H9 (cell line): ENCODE measurements at regions not wholly inside any gene's neighbourhood (a gene's known extent, or its start where the extent isn't known, plus 50 kb on each side); places are given as distances from the start of the nearest gene placed in this dataset.

Experiments
- DNase-seq: peaks from one replicate; pipeline ENCODE4 v3.0.0-alpha.2; 2017
- H2AFZ ChIP-seq: one replicate; pipeline ENCODE4 v1.6.1; 2013; ENCODE audit warnings: mild to moderate bottlenecking, low read length, control low read depth, moderate library complexity
- H2AK5ac ChIP-seq: 2 replicates; pipeline ENCODE4 v1.6.1; 2013; ENCODE audit warnings: low read length, control low read depth, mixed read lengths; ENCODE audit not compliant: insufficient read length
- H2BK120ac ChIP-seq: one replicate; pipeline ENCODE4 v1.6.1; 2013; ENCODE audit warnings: low read depth, mild to moderate bottlenecking, low read length, control low read depth, inconsistent platforms; ENCODE audit not compliant: poor library complexity, severe bottlenecking
- H2BK12ac ChIP-seq: 2 replicates; pipeline ENCODE4 v1.6.1; 2013; ENCODE audit warnings: low read length, control low read depth, mixed read lengths, low read depth; ENCODE audit not compliant: insufficient read length
- H2BK15ac ChIP-seq: 2 replicates; pipeline ENCODE4 v1.6.1; 2013; ENCODE audit warnings: low read depth, low read length, control low read depth
- H2BK20ac ChIP-seq: one replicate; pipeline ENCODE4 v1.6.1; 2013; ENCODE audit warnings: low read depth, mild to moderate bottlenecking, low read length, control low read depth, inconsistent platforms; ENCODE audit not compliant: poor library complexity, severe bottlenecking
- H2BK5ac ChIP-seq: 2 replicates; pipeline ENCODE4 v1.6.1; 2013; ENCODE audit warnings: low read length, control low read depth, mixed read lengths; ENCODE audit not compliant: insufficient read length
- H3K14ac ChIP-seq: 2 replicates; pipeline ENCODE4 v1.6.1; 2013; ENCODE audit warnings: low read length, control low read depth; ENCODE audit not compliant: insufficient read depth
- H3K18ac ChIP-seq: 2 replicates; pipeline ENCODE4 v1.6.1; 2013; ENCODE audit warnings: low read depth, mild to moderate bottlenecking, mixed read lengths, low read length, control low read depth; ENCODE audit not compliant: insufficient read length
- H3K23ac ChIP-seq: 2 replicates; pipeline ENCODE4 v1.6.1; 2013; ENCODE audit warnings: low read length, control low read depth, mixed read lengths, low read depth; ENCODE audit not compliant: insufficient read length
- H3K23me2 ChIP-seq: 2 replicates; pipeline ENCODE4 v1.6.1; 2013; ENCODE audit warnings: low read depth, mild to moderate bottlenecking, mixed read lengths, low read length, control low read depth; ENCODE audit not compliant: insufficient read length, poor library complexity, severe bottlenecking
- H3K27ac ChIP-seq: 2 replicates; pipeline ENCODE4 v1.5.1; 2013; ENCODE audit warnings: low read length, control low read depth, mixed read lengths, low read depth; ENCODE audit not compliant: insufficient read length
- H3K27me3 ChIP-seq: 2 replicates; pipeline ENCODE4 v1.6.1; 2013; ENCODE audit warnings: low read length, control low read depth, inconsistent platforms; ENCODE audit not compliant: insufficient read depth
- H3K4ac ChIP-seq: 2 replicates; pipeline ENCODE4 v1.6.1; 2013; ENCODE audit warnings: low read depth, mild to moderate bottlenecking, control low read depth, inconsistent platforms, low read length, moderate library complexity
- H3K4me1 ChIP-seq: 2 replicates; pipeline ENCODE4 v1.6.1; 2013; ENCODE audit warnings: low read length, control low read depth, inconsistent platforms; ENCODE audit not compliant: insufficient read depth
- H3K4me2 ChIP-seq: 2 replicates; pipeline ENCODE4 v1.6.1; 2013; ENCODE audit warnings: low read length, control low read depth, mixed read lengths; ENCODE audit not compliant: insufficient read length, insufficient read depth
- H3K56ac ChIP-seq: 2 replicates; pipeline ENCODE4 v1.6.1; 2013; ENCODE audit warnings: low read depth, mild to moderate bottlenecking, mixed read lengths, low read length, control low read depth; ENCODE audit not compliant: insufficient read length
- H3K79me1 ChIP-seq: 2 replicates; pipeline ENCODE4 v1.6.1; 2013; ENCODE audit warnings: low read depth, mild to moderate bottlenecking, moderate library complexity, low read length, control low read depth, inconsistent platforms; ENCODE audit not compliant: insufficient read depth, poor library complexity, severe bottlenecking
- H3K79me2 ChIP-seq: 2 replicates; pipeline ENCODE4 v1.6.1; 2013; ENCODE audit warnings: low read length, control low read depth, inconsistent platforms; ENCODE audit not compliant: insufficient read depth
- H3K9ac ChIP-seq: 2 replicates; pipeline ENCODE4 v1.6.1; 2013; ENCODE audit warnings: low read length, control low read depth, mixed read lengths; ENCODE audit not compliant: insufficient read length; ENCODE audit errors: extremely low read depth
- H3K9me3 ChIP-seq: one replicate; pipeline ENCODE4 v1.6.1; 2013; ENCODE audit warnings: low read depth, low read length, inconsistent platforms; ENCODE audit not compliant: control insufficient read depth
- H3T11ph ChIP-seq: one replicate; pipeline ENCODE4 v1.6.1; 2013; ENCODE audit warnings: mild to moderate bottlenecking, low read length, control low read depth, inconsistent platforms
- H4K20me1 ChIP-seq: one replicate; pipeline ENCODE4 v1.6.1; 2013; ENCODE audit not compliant: control insufficient read depth, insufficient read length, insufficient read depth
- H4K5ac ChIP-seq: 2 replicates; pipeline ENCODE4 v1.6.1; 2013; ENCODE audit warnings: low read depth, mild to moderate bottlenecking, mixed read lengths, low read length, control low read depth; ENCODE audit not compliant: insufficient read length
- H4K8ac ChIP-seq: replicated peaks from 2 replicates; pipeline ENCODE4 v1.6.1; 2013; ENCODE audit warnings: low read length, control low read depth, mixed read lengths, low read depth; ENCODE audit not compliant: insufficient read length
- H4K91ac ChIP-seq: 2 replicates; pipeline ENCODE4 v1.6.1; 2013; ENCODE audit warnings: low read depth, mild to moderate bottlenecking, moderate library complexity, mixed read lengths, low read length, control low read depth; ENCODE audit not compliant: insufficient read length
- H3K27ac Mint-ChIP-seq, 3 experiments: 2 replicates in 2 of 3; 3 replicates in 1 of 3; pipeline ENCODE4 v1.8.0; 2020 to 2021; ENCODE audit warnings: mixed read lengths in 3 of 3, mild to moderate bottlenecking in 1 of 3, moderate library complexity in 1 of 3
- H3K27me3 Mint-ChIP-seq: 2 replicates; pipeline ENCODE4 v1.8.0; 2021; ENCODE audit warnings: low read depth, mild to moderate bottlenecking, moderate library complexity, mixed read lengths
- H3K36me3 Mint-ChIP-seq, 3 experiments: 2 replicates in 2 of 3; 3 replicates in 1 of 3; pipeline ENCODE4 v1.8.0; 2020 to 2021; ENCODE audit warnings: low read depth in 3 of 3, mixed read lengths in 3 of 3; ENCODE audit not compliant: insufficient read depth in 1 of 3
- H3K4me1 Mint-ChIP-seq, 2 experiments: 2 replicates each; pipeline ENCODE4 v1.8.0; 2020; ENCODE audit warnings: mixed read lengths in 2 of 2
- H3K4me3 Mint-ChIP-seq, 2 experiments: 2 replicates in 1 of 2; 3 replicates in 1 of 2; pipeline ENCODE4 v1.8.0; 2020 to 2021; ENCODE audit warnings: mild to moderate bottlenecking in 2 of 2, mixed read lengths in 2 of 2, moderate library complexity in 1 of 2
- H3K9me3 Mint-ChIP-seq, 2 experiments: 2 replicates in 1 of 2; 3 replicates in 1 of 2; pipeline ENCODE4 v1.8.0; 2020; ENCODE audit warnings: mild to moderate bottlenecking in 2 of 2, mixed read lengths in 2 of 2, moderate library complexity in 1 of 2
- CTCF ChIP-seq: fragments of 200-600 bp; sonication (generic); conservative IDR thresholded peaks from 3 replicates; pipeline ENCODE4 v1.8.0; 2021; ENCODE audit warnings: antibody characterized with exemption, mild to moderate bottlenecking
- WGBS: extraction: QIAGEN DNeasy Blood & Tissue Kit; methylation state at CpG from one replicate; pipeline ENCODE4 v1.1.7; 2013; ENCODE audit warnings: missing lambda C conversion rate, low lambda C conversion rate, mixed read lengths; ENCODE audit not compliant: insufficient read length; ENCODE audit errors: extremely low coverage; 5-methylcytosine and 5-hydroxymethylcytosine counted together

- no peak overlapping the region for H3K23ac ChIP-seq
- H3K18ac ChIP-seq = no peak overlapping the region
- no peak overlapping the region for H2BK5ac ChIP-seq
- H3K56ac ChIP-seq = no peak overlapping the region
- no peaks in the 10 kb centered on the region for H3K79me2 ChIP-seq
- no peak overlapping the region for H3K9ac ChIP-seq
- no peak overlapping the region for H2BK12ac ChIP-seq
- H3K9me3 ChIP-seq = no peaks in the 10 kb centered on the region
- no peak overlapping the region for H2AFZ ChIP-seq
- no peak overlapping the region for H2BK120ac ChIP-seq
- H3K9me3 Mint-ChIP-seq = peaks cover 0 to under 1% of the 10 kb centered on the region in 2 experiments; a peak in 1 of 5 replicates
- no peaks in the 10 kb centered on the region for H3K23me2 ChIP-seq
- no peak overlapping the region for H4K5ac ChIP-seq
- no peak overlapping the region for H3T11ph ChIP-seq
- no peak overlapping the region for H3K27ac ChIP-seq
- H3K4me2 ChIP-seq = no peak overlapping the region
- H3K27ac Mint-ChIP-seq = no peak overlapping the region
- no peaks in the 10 kb centered on the region for H3K27me3 ChIP-seq
- no peak overlapping the region for H4K91ac ChIP-seq
- H3K4me1 ChIP-seq = no peaks in the 10 kb centered on the region
- no peak overlapping the region for H3K4ac ChIP-seq
- peak; percentile 79 for TF ChIP-seq CTCF
- no peak overlapping the region for H2BK15ac ChIP-seq
- no peaks in the 10 kb centered on the region for H4K20me1 ChIP-seq
- H3K27me3 Mint-ChIP-seq = no peaks in the 10 kb centered on the region; the same call in 1 of the 2 replicates
- no peak overlapping the region for H2BK20ac ChIP-seq
- no CpG with 5 or more reads among the region's 18 CpGs for WGBS
- H3K79me1 ChIP-seq = no peaks in the 10 kb centered on the region
- H4K8ac ChIP-seq = no peak overlapping the region
- H3K36me3 Mint-ChIP-seq = no peaks in the 10 kb centered on the region
- peaks cover 8 to 19% of the 10 kb centered on the region in 2 experiments for H3K4me1 Mint-ChIP-seq
- peak; percentile 92 for DNase-seq
- no peak overlapping the region for H3K14ac ChIP-seq
- no peak overlapping the region for H3K4me3 Mint-ChIP-seq
- no peak overlapping the region for H2AK5ac ChIP-seq
Measured at GRCh38 chr17:14813649-14814370, 451.3 kb downstream of the PMP22 start.
